ENCODE measurements at regions not wholly inside any gene's neighbourhood (a gene's known extent, or its start where the extent isn't known, plus 50 kb on each side); places are given as distances from the start of the nearest gene placed in this dataset.

DNA sequence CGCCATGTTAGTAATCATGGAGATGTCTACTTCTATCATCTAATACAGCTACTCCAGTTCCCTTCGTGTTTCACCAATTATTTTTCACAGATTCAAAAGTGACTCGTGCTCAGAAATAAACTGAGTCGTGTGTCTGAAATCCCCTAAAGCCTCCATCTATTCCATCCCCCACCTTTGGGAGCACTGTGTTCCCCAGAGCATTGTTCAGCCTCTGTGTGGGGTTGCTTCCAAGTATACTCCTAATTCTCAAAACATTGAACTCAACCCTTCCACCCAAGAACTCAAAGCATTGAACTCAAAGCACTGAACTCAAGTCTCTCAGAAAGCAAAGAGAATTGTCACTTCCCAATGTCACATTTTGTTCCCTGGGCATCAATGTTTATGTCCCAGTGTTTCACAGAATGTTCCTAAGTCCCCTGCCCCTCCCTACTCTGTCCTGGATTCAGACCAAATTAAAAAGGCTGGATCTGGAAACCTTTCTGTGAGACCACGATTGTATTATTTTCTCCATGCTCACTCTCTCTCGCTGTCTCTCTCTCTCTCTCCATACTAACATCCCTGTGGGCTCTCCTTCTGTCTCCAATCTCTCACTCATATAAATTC, 138.5 kb upstream of the QRFPR start:
- TF ChIP-seq, protein P1, sequence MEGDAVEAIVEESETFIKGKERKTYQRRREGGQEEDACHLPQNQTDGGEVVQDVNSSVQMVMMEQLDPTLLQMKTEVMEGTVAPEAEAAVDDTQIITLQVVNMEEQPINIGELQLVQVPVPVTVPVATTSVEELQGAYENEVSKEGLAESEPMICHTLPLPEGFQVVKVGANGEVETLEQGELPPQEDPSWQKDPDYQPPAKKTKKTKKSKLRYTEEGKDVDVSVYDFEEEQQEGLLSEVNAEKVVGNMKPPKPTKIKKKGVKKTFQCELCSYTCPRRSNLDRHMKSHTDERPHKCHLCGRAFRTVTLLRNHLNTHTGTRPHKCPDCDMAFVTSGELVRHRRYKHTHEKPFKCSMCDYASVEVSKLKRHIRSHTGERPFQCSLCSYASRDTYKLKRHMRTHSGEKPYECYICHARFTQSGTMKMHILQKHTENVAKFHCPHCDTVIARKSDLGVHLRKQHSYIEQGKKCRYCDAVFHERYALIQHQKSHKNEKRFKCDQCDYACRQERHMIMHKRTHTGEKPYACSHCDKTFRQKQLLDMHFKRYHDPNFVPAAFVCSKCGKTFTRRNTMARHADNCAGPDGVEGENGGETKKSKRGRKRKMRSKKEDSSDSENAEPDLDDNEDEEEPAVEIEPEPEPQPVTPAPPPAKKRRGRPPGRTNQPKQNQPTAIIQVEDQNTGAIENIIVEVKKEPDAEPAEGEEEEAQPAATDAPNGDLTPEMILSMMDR (IDR thresholded peaks at IDR 0.05; ENCODE audit: insufficient read depth, low read length, poor library complexity, severe bottlenecking) = no peak
- TF ChIP-seq EZH2phosphoT487 (conservative IDR thresholded peaks at IDR 0.05; ENCODE audit: low read length) = no peak

Measured in SU-DHL-6 (cell line).